Ovary (tissue), 7 donors: ENCODE measurements at regions not wholly inside any gene's neighbourhood (a gene's known extent, or its start where the extent isn't known, plus 50 kb on each side); places are given as distances from the start of the nearest gene placed in this dataset.

Experiments used
- DNase-seq, 5 donors: peaks; one replicate each; pipeline ENCODE4 v3.0.0-alpha.2; 2019 to 2020
- H3K27ac ChIP-seq, 2 donors: fragments of 200-600 bp; one replicate each; pipeline versions ENCODE4 v1.5.1 to v1.8.0; 2019 to 2022
- H3K27me3 ChIP-seq: fragments of 200-600 bp; one replicate; pipeline ENCODE4 v1.8.0; 2022
- H3K36me3 ChIP-seq: fragments of 200-600 bp; sonication (generic); one replicate; pipeline ENCODE4 v1.5.1; 2019
- H3K4me1 ChIP-seq: one replicate; pipeline ENCODE4 v1.8.1; 2013; ENCODE audit warnings: mild to moderate bottlenecking, moderate library complexity; ENCODE audit not compliant: insufficient read depth
- H3K4me3 ChIP-seq: fragments of 200-600 bp; sonication (generic); one replicate; pipeline ENCODE4 v1.5.1; 2017
- H3K9me3 ChIP-seq, 2 donors: fragments of 200-600 bp in 1 of 2; sonication (generic) in 1 of 2; one replicate each; pipeline versions ENCODE4 v1.5.1 to v1.8.1; 2013 to 2019; ENCODE audit warnings: mild to moderate bottlenecking in 1 of 2, moderate library complexity in 1 of 2
- CTCF ChIP-seq, 3 donors: fragments of 450-650 bp in 2 of 3; fragments of 200-600 bp in 1 of 3; IDR thresholded peaks; one replicate each; pipeline versions ENCODE4 v1.5.1 to v1.8.0; 2016 to 2022; ENCODE audit warnings: antibody characterized with exemption in 3 of 3, mild to moderate bottlenecking in 1 of 3
- EP300 ChIP-seq: sonication (generic); formaldehyde crosslinking; IDR thresholded peaks from one replicate; pipeline ENCODE4 v1.6.1; 2017; ENCODE audit warnings: antibody characterized with exemption
- POLR2A ChIP-seq: fragments of 450-650 bp; IDR thresholded peaks from one replicate; pipeline ENCODE4 v1.6.1; 2017; ENCODE audit warnings: antibody characterized with exemption, mild to moderate bottlenecking, moderate library complexity
- WGBS, 3 donors: extraction: QIAGEN DNeasy Blood & Tissue Kit in 1 of 3; methylation state at CpG; one replicate each; pipeline versions ENCODE4 v1.1.5 to v1.1.7; 2013 to 2017; 5-methylcytosine and 5-hydroxymethylcytosine counted together
- intact Hi-C, 4 donors: fragments of 100-400 bp; cut with DNase I; formaldehyde crosslinking; loops; one replicate each; pipeline versions ENCODE4 v1.11.0 to v1.15.1; 2022 to 2023
- donor health status: DM: no; HTN: no; CAD: no; lungs with moderate emphysema.
- donor health status: DM: no; HTN: no; CAD: no.
- donor health status: Bipolar disorder and iron deficiency.
- donor health status: DM: no; HTN: no; CAD: no.
- donor health status: DM: yes; HTN: yes; CAD: no.

DNA sequence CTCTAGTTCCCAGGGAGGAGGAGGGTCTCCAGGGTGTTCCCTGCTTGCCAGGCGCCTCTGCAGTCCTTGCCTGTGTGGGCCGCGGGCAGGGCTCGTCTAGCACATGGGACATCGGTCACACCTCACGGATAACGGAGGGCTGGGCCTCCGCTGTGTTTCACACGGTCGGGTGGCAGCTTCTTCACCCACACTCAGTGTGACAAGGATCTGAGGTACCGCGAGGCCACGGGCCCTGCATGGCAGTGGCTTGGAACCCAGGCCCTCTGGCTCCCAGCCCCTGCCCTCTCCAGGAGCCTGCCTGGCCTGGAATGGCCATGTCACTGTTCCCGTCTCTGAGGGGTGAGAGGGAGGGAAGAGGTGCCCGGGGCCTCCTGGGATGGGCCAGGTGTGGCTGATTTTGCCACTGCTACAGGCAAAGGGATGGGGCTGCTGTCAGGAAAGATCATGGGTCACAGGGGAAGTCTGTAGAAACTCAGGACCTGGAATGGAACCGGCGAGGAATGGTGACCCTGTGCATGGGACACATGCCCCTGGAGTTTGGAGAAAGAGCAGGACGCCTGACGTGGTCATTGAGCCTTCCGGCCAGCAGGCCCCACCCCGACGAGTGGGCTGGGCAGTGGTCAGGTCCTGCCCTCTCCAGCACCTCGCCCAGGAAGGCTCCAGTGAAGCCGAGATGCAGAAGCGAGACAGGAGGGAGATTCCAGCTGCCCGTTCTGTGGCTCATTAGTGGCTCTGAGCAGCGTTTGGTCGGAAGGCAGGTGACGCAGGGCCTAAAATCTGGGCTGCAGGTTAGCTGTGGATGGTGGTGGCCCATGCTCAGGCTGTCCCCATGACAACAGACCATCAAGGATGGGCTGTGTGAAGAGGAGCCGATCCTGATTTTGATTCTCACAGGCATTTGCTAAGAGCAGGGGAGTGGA lies 76.5 kb upstream of the GSE1 start:
- no peak overlapping the region for H3K27ac ChIP-seq
- 84 to 90% (median 87%) methylated on average over 30 of the region's 30 CpGs for WGBS, 3 donors
- H3K4me3 ChIP-seq: no peak overlapping the region
- intact Hi-C loops: no loop called here
- DNase-seq: no peak
- no peak for TF ChIP-seq CTCF (IDR thresholded peaks at IDR 0.05)
- TF ChIP-seq POLR2A: no peak
- H3K9me3 ChIP-seq: peaks cover 0 to 5% of the 10 kb centered on the region in 2 donors
- H3K4me1 ChIP-seq: peaks cover 12% of the 10 kb centered on the region
- H3K27me3 ChIP-seq: no peaks in the 10 kb centered on the region
- H3K36me3 ChIP-seq: no peaks in the 10 kb centered on the region

- 92 to 94% (median 94%) methylated on average over 16 of the region's 16 CpGs for WGBS, 3 donors
- no peaks in the 10 kb centered on the region for H3K27me3 ChIP-seq
- peaks cover 0 to 5% of the 10 kb centered on the region in 2 donors for H3K9me3 ChIP-seq
- H3K4me3 ChIP-seq: no peak overlapping the region
- no peak for DNase-seq
- intact Hi-C loops: no loop called here
- no peak overlapping the region for H3K27ac ChIP-seq
- peaks cover 15% of the 10 kb centered on the region for H3K4me1 ChIP-seq
- TF ChIP-seq EP300: no peak
- TF ChIP-seq CTCF (IDR thresholded peaks at IDR 0.05): no peak
- TF ChIP-seq POLR2A: no peak
- no peaks in the 10 kb centered on the region for H3K36me3 ChIP-seq
Observed at GRCh38 chr16:85537331-85537788, 75.8 kb upstream of the GSE1 start.

DNA sequence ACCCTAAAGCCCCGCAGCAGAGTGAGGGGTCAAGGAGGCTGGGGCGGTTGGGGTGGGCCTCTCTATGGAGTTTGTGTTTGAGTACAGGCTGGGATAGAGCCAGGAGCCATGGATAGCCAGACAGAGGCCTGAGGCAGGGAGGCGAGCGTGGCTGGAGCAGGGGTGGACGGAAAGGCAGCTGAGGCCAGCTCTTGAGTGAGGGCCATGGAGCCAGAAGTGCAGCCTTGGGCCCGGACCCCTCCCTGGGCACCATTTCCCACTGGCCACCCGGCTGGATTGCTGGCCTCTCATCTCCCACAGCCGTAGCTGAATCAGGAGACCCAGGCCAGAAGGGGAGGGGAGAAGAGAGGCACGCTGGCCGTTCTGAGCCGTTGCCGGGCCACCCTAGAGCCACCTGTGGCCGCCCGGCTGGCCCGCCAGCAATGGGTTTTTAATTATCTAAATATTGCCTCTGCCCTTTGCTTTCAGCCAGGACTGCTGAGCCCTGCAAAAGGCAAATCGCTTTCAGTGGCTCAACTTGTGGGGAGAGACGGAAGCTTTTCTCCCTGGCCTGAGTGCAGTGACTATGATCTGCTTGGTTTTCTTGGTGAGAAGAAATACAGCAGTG lies 75.2 kb upstream of the GSE1 start:
- Histone ChIP-seq H3K27me3 (no peaks in the 10 kb centered on the region), H3K36me3 (no peaks in the 10 kb centered on the region), H3K4me3 (no peak overlapping the region), H3K27ac (no peak overlapping the region), H3K4me1 (peaks cover 15% of the 10 kb centered on the region), H3K9me3 (peaks cover 0 to 5% of the 10 kb centered on the region in 2 donors)
- DNase-seq: no peak
- intact Hi-C loops: no loop called here
- WGBS, 3 donors: 77 to 88% (median 84%) methylated on average over 15 to 17 of the region's 17 CpGs
- TF ChIP-seq CTCF (IDR thresholded peaks at IDR 0.05) (no peak), POLR2A (no peak), EP300 (no peak)

GRCh38 chr16:85539084-85539483 lies 74.0 kb upstream of the GSE1 start:
- intact Hi-C loops: no loop called here
- DNase-seq: no peak
- 89 to 94% (median 90%) methylated on average over 7 of the region's 7 CpGs for WGBS, 3 donors

More at GRCh38 chr16:85539084-85539483, 74.0 kb upstream of the GSE1 start:
- H3K36me3 ChIP-seq: no peaks in the 10 kb centered on the region
- H3K4me3 ChIP-seq: no peak overlapping the region
- H3K9me3 ChIP-seq: peaks cover 0 to 5% of the 10 kb centered on the region in 2 donors
- no peak overlapping the region for H3K27ac ChIP-seq
- TF ChIP-seq EP300 (no peak), POLR2A (no peak), CTCF (IDR thresholded peaks at IDR 0.05) (no peak)
- no peaks in the 10 kb centered on the region for H3K27me3 ChIP-seq
- H3K4me1 ChIP-seq: peaks cover 17% of the 10 kb centered on the region
